GM18870 (cell line): ENCODE measurements at regions not wholly inside any gene's neighbourhood (a gene's known extent, or its start where the extent isn't known, plus 50 kb on each side); places are given as distances from the start of the nearest gene placed in this dataset.
"Not testable (repeated sequence)": the region's sequence is repeated elsewhere in the genome, so short reads cannot be mapped to it uniquely, and the experiment has no call there.

Experiments
- ATAC-seq: cut with Tn5 transposase; IDR thresholded peaks from one replicate; pipeline ENCODE4 v1.9.1; 2021; ENCODE audit warnings: moderate library complexity; ENCODE audit not compliant: unreplicated experiment

- ATAC-seq = no peak
These were observed 301.9 kb upstream of the SGK1 start for GRCh38 chr6:134619789-134620188.

GRCh38 chr6:134619077-134619476 is 301.2 kb upstream of the SGK1 start:
- peak; percentile 62 for ATAC-seq

DNA sequence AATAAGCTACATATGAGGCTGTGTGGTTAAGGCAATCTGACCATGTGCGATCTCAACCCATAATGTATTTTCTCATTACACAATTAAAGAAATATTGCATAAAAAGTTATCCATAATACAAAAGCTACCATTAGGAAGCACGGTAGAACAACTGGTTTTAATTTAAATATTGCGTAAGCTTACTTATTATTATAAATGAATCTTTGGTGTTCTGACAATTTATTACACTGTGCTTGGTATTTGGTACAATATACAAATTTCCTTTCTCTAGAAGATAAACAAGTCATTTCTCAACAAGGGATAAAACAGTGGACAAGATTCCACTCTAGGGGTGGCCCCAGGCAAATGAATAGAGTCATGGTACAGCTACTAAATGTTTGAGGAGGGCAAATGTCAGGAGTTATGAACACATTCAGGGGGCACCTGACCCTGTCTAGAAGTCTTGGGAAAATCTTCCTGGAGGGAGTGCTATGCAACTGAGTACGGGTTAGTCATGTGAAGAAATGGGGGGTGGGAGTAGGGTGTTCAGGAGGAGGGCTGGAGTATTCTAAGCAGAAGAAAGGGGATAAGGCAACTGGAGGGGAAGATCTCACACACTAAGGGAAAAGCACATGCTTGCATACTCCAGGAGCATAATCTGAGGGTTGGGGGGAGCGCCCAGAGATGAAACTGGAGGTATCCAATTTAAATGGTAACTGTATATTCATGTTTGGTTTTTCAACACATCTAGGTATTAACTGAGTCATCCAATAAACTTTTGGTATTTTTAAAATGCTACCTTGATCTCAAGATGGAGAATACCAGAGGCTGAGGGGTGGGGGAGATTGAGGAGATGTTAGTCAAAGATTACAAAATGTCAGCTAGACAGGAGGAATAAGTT is 296.9 kb upstream of the SGK1 start:
- no peak for ATAC-seq

DNA sequence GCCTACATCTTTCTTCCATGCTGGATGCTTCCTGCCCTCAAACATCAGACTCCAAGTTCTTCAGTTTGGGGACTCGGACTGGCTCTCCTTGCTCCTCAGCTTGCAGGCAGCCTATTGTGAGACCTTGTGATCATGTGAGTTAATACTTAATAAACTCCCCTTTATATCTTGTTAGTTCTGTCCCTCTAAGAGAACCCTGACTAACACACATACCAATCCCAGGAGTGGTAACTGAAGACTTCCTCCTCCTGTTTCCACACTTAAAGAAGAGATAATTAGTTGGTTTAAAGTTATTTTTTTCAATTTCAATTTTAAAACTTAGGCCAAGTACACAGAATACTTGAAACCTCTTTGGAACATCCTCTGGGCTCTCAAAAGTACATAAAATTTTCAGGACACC is 294.2 kb upstream of the SGK1 start:
- not testable (repeated sequence) for ATAC-seq

- no peak for ATAC-seq
These were observed 292.5 kb upstream of the SGK1 start for GRCh38 chr6:134610411-134610810.

GRCh38 chr6:134609716-134610261 is 291.9 kb upstream of the SGK1 start:
- ATAC-seq = no peak

DNA sequence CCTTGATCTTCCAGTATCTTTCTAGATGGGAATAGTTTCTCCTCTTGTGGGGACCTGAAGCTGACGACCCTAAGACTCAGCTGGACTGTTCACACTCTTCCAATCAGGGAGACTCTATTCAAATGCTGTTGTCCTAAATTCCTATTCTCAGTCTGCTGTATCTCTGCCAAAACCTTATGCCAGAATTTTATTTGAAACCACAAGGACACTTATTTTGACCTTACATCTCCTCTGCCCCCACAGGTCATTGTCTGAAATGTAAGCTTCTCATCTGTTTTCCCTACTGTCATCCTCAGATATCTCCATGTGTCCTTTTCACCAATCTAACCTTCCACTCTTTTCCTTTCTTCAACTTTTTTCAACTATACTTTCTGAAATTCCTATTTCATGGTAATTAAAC is 289.5 kb upstream of the SGK1 start:
- no peak for ATAC-seq

GRCh38 chr6:134605034-134605433 is 287.1 kb upstream of the SGK1 start:
- ATAC-seq = no peak

DNA sequence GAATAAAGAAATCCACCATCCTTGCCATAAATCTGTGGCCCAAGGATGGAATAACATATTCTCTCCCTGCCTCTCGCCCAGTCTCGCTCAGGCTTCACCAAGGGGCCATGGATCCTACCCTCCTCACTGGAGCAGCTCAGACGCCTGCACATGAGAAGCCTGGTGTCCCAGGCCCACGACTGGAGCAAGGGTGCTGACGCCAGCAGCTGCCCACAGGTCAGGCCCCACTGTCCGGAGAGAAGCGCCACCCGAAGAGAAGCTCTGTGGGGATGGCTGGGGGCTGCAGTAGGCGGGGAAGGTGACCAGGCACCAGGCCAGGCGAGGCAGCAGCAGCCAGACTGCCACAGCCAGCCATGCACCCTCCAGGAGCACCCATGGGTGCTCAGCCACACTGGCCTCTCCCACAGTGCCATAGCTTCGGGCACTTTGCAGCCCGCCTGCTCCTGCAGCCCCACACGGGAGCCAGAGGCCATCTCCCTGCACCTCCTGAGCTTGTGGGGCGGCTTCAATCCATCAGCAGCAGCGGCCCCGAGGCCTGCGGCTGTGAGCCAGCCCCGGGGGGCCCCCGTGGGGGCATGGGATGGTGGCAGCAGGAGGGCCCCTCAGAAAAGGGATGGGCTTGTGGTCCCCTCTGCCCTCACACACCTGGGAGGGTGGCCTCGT is 286.2 kb upstream of the SGK1 start:
- no peak for ATAC-seq

- no peak for ATAC-seq
These were observed 285.6 kb upstream of the SGK1 start for GRCh38 chr6:134603561-134603960.

DNA sequence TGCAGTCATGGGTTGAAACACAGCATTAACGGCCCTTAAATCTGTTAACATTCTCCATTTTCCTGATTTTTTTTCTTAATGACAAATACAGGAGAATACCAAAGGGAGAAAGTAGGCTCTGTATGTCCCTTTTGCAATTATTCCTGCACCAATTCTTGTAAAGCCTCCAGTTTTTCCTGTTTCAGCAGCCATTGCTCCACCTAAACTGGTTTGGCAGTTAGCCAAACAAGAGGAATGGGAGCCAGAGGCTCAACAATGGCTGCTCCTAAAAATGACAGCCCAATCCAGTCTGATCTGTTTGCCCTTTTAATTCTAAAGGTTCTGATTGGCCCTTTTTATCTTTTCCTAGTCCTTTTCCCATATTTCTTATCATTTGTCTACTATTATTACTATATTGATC is 284.2 kb upstream of the SGK1 start:
- ATAC-seq = no peak

DNA sequence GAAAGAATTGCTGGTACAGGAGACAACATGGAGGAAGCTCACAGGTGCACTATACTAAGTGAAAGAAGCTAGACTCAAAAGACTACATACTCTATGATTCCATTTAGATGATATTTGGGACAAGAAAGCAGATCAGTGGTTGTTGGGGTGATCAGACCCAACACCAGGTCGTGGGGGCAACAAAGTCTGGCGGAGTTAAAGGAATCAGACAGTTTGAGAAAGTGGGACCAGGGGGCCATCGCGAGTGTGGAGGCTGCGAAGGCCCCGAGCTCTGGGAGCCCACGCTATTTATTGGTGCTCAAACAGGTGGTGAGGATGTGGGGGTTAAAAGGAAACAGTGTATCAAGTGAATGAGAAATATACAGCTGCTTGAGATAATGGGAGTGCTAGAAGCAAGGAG is 282.8 kb upstream of the SGK1 start:
- no peak for ATAC-seq

GRCh38 chr6:134599079-134599478 is 281.2 kb upstream of the SGK1 start:
- no peak for ATAC-seq

DNA sequence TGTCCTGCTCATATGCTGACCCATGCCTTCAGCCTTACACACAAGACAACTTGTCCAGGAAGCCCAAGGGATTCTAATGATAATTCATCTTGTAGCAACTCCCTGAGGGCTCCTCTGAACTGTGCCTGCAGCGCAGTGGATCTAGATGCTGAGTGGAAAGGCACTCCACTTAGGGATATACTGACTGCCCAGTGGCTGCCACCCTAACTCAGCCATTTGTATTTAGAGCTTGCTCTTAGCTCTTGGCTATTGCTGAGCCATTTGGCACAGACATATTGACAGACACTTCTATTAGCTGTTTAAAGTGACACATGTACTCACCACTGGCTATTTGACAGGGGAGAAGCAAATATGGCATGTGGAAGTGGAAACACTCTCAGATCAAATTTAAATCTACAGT is 278.3 kb upstream of the SGK1 start:
- ATAC-seq = no peak

- no peak for ATAC-seq
These were observed 277.0 kb upstream of the SGK1 start for GRCh38 chr6:134594881-134595280.

GRCh38 chr6:134593887-134594286 is 276.0 kb upstream of the SGK1 start:
- ATAC-seq = no peak

GRCh38 chr6:134593442-134593841 is 275.5 kb upstream of the SGK1 start:
- ATAC-seq = no peak

DNA sequence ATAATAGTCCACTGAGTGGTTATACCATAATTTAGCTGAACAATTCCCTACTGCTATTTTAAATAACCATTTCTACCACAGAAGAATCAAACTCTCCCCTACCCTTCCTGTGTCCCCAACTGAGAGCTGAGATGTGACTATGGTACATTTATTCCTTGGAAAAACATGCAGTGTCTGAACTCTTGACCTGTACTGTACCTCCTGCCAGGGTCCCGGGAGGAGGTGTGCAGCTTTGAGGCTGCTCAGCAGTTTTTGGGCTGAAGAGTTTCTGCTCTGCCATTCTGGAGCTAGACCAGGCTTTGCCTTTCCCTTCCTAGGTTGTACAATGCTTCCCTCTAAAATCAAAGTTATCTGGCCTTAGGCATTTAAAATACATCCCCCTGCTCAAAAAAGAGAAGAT is 275.1 kb upstream of the SGK1 start:
- ATAC-seq = no peak

- ATAC-seq = no peak
These were observed 272.5 kb upstream of the SGK1 start for GRCh38 chr6:134590449-134590848.

DNA sequence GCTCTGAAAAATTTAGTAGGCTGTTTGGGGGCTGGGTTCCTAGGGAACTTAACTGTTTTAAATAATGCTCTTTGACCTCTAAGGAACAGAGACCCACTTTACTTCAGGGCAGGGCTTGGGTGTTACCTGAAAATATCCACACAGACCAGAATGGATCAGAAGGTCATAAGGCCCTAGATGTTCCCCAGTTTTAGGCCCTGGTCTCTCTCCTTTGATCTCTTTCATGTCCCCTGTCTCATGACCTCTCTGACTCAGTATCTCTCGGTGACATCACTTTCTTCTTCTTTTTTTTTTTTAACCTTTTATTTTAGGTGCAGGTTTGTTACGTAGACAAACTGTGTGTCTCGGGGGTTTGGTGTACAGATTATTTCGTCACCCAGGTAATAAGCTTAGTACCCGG is 272.1 kb upstream of the SGK1 start:
- ATAC-seq = no peak

GRCh38 chr6:134589512-134589911 is 271.6 kb upstream of the SGK1 start:
- ATAC-seq = no peak

- no peak for ATAC-seq
These were observed 270.4 kb upstream of the SGK1 start for GRCh38 chr6:134588267-134588666.
